HEK293T (cell line): ENCODE measurements at regions not wholly inside any gene's neighbourhood (a gene's known extent, or its start where the extent isn't known, plus 50 kb on each side); places are given as distances from the start of the nearest gene placed in this dataset.

ENCODE experiments used
- ELF4 ChIP-seq: fragments of 450-650 bp; IDR thresholded peaks from 2 replicates; pipeline ENCODE4 v1.6.1; 2017; ENCODE audit warnings: antibody characterized with exemption
- FOXA1 ChIP-seq: fragments of 450-650 bp; IDR thresholded peaks from 2 replicates; pipeline ENCODE4 v1.6.1; 2016; ENCODE audit warnings: mild to moderate bottlenecking
- FOXM1 ChIP-seq: fragments of 450-650 bp; IDR thresholded peaks from 2 replicates; pipeline ENCODE4 v1.6.1; 2017; ENCODE audit warnings: mild to moderate bottlenecking, borderline replicate concordance
- HDGF ChIP-seq: fragments of 450-650 bp; IDR thresholded peaks from 2 replicates; pipeline ENCODE4 v1.6.1; 2017; ENCODE audit warnings: antibody characterized with exemption, borderline replicate concordance
- LEF1 ChIP-seq: fragments of 450-650 bp; IDR thresholded peaks from 2 replicates; pipeline ENCODE4 v1.6.1; 2017; ENCODE audit warnings: mild to moderate bottlenecking, borderline replicate concordance
- SP1 ChIP-seq: fragments of 450-650 bp; IDR thresholded peaks from 2 replicates; pipeline ENCODE4 v1.6.1; 2017
- ZNF384 ChIP-seq: fragments of 450-650 bp; IDR thresholded peaks from 2 replicates; pipeline ENCODE4 v1.6.1; 2016
- TF ChIP-seq, protein P1 (sequence below): fragments of 450-650 bp; IDR thresholded peaks from 2 replicates; pipeline ENCODE4 v1.6.1; 2016

DNA sequence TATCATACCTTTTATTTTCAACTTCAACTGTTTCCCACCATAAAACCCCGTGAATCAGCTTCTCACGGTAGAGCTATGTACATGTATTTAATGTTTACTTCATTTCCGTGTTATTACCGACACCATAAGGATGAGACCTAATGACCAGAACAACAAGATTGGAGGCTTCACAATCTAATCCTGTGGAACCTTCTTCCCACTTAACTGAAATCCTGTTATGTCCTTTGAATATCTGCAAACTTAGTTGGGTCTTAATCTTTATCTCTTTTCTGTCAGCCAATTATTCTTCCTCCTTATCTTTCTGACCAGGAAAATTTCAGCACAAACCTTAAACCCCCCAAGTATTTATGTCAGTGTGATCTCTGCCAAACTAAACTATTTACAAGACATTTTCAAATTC lies 214.4 kb downstream of the TMX3 start:
- TF ChIP-seq SP1 (no peak), ZNF384 (no peak), HDGF (no peak), LEF1 (no peak), FOXA1 (no peak), FOXM1 (no peak), ELF4 (no peak)
- TF ChIP-seq, protein P1, sequence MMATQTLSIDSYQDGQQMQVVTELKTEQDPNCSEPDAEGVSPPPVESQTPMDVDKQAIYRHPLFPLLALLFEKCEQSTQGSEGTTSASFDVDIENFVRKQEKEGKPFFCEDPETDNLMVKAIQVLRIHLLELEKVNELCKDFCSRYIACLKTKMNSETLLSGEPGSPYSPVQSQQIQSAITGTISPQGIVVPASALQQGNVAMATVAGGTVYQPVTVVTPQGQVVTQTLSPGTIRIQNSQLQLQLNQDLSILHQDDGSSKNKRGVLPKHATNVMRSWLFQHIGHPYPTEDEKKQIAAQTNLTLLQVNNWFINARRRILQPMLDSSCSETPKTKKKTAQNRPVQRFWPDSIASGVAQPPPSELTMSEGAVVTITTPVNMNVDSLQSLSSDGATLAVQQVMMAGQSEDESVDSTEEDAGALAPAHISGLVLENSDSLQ: no peak
